NCI-H2171 (cell line): ENCODE measurements at regions not wholly inside any gene's neighbourhood (a gene's known extent, or its start where the extent isn't known, plus 50 kb on each side); places are given as distances from the start of the nearest gene placed in this dataset.
"Not testable (repeated sequence)": the region's sequence is repeated elsewhere in the genome, so short reads cannot be mapped to it uniquely, and the experiment has no call there.

Experiments used
- DNase-seq: peaks from one replicate; lab custom pipeline; 2025; lab: John Stamatoyannopoulos, UW

DNA sequence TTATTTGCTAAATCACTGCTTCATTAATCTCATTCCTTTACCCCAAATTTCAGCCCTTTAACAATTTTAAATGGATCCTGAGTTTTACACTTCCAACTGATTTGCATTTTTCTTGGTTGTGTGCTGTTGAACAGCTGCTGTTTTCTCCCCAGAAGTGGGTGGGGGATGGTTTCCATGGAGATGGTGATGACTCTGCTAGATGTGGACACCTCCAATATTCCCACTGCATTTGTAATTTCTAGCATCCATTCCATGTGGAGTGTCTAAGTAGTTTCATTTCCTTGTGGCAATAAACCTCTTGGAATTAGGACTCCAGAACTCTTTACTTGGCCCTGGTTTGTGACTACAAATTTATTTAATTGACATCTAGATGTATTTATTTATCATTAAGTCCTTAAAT, 330.4 kb downstream of the GBA3 start:
- no peak for DNase-seq

GRCh38 chr4:23022032-23022431, 329.3 kb downstream of the GBA3 start:
- no peak for DNase-seq

GRCh38 chr4:23021040-23021439, 328.3 kb downstream of the GBA3 start:
- no peak for DNase-seq

DNA sequence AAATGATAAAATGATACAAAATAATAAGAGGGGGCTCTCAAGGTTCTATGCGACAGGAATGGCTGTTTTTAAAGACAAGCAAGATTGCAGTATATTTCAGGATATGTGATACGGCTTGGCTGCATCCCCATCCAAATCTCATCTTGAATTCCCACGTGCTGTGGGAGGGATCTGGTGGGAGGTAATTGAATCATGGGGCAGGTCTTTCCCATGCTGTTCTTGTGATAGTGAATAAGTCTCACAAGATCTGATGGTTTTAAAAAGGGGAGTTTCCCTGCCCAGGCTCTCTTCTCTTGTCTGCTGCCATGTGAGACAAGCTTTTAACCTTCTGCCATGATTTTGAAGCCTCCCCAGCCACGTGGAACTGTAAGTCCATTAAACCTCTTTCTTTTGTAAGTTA, 327.7 kb downstream of the GBA3 start:
- DNase-seq: not testable (repeated sequence)

DNA sequence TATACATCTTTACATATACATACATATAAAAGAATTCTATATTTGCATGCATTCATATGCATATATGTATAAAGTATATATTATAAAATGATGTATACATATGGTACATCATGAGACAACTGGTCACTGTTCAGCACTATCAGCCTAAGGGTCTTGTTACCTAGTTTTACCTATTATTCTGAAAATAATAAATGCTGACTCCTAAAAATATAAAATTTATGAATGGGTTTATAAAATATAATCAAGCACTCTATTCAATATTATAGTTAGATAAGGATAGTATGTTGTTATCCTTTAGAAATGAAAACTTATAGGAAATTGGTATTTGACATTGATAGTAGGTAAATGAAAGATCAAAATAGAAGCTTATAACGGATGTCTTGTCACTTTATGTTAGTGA, 324.2 kb downstream of the GBA3 start:
- no peak for DNase-seq

DNA sequence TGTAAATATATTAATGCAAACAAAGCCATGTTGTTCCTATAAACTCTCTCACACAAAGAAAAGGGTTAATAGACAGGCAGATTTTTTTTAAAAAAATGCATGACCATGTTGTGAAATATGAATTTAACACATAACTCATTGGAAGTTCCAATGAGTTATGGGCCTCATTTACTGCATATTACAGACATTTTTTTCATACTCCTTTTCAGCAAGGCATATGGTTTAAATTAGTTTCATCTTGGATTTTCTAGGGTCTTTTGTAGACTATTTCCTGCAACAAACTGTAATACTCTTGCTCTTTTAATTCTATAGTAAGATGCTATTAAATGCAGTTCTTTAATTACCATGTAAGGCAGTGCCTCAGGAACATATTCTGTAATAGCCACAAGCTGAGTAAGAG, 323.1 kb downstream of the GBA3 start:
- no peak for DNase-seq

- no peak for DNase-seq
These were observed 316.4 kb downstream of the GBA3 start for GRCh38 chr4:23009093-23009492.

DNA sequence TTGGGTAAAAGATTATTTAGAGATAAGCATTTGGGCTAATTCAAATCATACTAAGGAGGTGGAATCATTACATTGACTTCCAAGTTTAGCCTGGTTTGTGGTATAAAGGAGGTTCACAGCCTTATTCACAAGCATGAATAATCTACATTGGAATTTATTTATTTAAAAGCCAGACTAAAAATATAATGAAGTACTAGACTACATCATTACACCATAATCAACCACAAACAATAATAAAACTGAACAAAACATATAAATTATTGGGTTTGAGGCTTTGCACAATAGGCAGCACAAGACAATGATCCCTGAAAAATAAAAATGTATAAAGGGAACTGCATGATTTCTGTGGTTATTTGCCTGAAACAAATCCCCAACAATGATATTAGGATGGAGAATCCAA, 314.0 kb downstream of the GBA3 start:
- DNase-seq: no peak

- DNase-seq: no peak
These were observed 313.0 kb downstream of the GBA3 start for GRCh38 chr4:23005691-23006090.

DNA sequence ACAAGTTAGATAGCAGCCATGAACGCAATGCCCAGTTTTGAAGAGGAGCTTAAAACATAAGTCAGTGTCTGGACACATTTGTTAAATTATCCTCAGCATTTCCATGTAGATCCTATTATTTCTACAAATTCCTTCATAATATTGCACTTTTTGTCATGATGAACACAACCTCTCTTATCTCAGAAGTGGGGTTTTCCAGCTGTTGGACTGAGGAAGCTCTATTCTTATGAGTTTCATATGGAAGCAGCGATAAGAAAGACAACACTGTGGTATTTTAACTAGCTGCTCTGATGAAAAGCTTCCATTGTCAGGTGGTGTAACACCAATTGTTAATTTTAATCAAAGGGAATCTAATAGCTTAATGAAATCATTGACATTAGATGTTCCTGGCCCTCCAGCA, 308.7 kb downstream of the GBA3 start:
- DNase-seq: no peak

- DNase-seq: no peak
These were observed 306.7 kb downstream of the GBA3 start for GRCh38 chr4:22999419-22999818.

DNA sequence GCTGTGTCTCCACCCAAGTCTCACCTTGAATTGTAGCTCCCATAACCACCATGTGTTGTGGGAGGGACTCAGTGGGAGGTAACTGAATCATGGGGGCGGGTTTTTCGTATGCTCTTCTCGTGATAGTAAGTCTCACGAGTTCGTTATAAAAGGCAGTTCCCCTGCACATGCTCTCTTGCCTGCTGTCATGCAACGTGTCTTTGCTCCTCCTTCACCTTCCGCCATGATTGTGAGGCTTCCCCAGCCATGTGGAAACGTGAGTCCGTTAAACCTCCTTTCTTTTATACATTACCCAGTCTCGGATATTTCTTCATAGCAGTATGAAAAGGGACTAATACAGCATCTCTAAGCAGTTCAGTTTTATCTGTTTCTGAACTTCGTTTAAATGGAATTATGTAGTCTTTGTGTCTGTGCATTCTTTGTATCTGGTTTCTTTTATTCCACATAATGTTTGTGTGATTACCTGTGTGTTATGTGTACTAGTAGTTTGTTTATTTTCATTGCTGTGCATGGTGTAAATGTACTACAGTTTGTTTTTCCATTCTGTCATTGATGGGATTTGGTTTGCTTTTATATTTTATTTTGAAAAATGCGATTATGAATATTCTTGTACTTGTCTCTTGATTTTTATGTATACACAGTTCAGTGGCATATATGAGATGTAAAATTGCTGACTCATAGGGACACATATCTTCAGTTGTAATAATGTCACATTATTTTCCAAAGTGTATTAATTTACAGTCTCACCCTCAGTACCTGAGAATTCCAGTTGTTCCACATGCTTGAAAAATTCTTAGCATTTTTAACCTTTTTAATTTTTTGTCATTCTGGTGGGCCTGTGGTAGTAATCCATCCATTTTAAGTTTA, 304.9 kb downstream of the GBA3 start:
- DNase-seq: no peak

DNA sequence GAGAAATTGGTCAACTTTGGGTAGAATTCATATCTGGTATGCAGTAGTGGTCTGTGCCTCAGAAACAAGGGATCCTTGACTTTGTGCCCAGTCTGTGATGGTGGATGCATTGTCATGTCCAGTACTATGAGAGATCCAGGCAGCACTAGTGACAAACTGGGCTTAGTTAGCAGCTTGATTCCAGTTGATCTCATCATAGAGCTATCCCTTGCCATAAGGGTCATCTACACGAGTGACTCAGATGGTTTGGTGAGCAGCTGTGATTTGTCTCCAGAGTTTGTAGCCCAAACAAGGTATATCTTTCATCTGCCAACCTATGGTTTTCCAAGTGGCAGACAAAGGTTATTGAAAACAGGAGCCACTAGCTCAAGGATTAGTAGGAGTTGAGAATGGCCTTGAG, 298.8 kb downstream of the GBA3 start:
- DNase-seq: no peak

GRCh38 chr4:22988526-22988925, 295.8 kb downstream of the GBA3 start:
- DNase-seq: no peak

DNA sequence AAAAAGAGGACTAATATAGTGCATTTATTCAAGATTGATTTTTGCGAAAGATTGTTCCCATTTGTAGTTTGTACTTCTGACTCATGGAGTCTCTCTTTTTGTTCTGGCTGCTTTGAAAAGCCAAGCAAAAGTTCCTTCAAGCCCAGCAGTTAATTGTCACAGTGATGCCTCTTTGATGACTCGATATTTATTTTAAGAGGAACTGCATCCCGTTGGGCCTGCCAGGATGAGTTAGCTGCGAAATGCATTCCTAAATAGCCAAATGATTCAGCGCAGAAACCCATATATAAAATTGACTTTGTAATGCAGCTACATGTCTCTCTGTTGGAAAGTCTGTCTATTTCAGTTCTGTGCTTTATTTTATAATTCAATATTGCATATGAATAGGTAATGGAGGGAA, 295.1 kb downstream of the GBA3 start:
- no peak for DNase-seq

GRCh38 chr4:22986881-22987280, 294.1 kb downstream of the GBA3 start:
- DNase-seq: no peak

GRCh38 chr4:22986262-22986661, 293.5 kb downstream of the GBA3 start:
- no peak for DNase-seq

DNA sequence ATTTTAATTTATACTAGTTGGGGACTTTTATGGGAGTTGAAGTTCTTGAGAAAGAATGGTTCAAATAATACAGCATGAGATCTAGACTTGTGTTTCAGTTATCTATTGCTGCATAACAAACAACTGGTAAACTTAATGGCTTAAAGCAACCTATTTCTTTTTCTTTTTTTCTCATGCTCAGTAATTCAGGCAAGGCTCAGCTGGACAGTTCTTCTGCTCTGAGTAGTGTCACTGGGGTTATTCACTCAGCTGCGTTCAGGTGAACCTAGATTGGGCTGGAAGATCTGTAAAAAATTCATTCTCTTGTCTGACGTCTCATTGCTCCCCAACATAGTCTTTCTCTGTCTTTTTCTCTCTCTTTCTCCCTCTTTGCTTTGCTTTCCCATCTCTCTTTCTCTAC, 291.7 kb downstream of the GBA3 start:
- no peak for DNase-seq

GRCh38 chr4:22978656-22979055, 285.9 kb downstream of the GBA3 start:
- no peak for DNase-seq

GRCh38 chr4:22970665-22971064, 277.9 kb downstream of the GBA3 start:
- no peak for DNase-seq

DNA sequence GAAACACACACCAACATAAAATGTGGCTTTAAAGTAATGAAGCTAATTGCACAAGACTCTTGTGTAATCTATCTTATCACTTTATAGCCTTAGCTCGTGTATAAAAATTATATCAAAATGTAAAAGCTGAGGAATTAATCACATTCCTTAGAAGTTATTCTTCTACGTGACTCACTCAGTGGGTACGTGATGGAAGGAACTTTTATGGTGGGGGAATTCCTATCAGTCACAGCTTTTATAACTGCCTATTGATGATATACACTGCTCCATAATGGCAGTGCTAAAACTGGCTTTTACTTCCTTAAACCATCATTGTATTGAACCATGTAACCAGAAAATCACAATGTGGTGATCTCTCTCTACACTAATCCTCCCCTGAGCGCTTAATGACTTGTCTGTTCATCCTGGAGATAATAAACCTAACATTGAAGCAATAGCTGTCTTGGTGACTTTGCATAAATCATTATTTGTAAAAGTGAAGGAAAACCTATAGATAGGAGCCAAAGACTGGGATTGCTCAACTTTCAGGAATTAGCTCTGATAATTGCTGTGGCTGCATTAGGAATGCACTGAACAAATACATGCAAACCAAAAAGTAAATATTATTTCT, 276.7 kb downstream of the GBA3 start:
- no peak for DNase-seq

- DNase-seq: no peak
These were observed 269.6 kb downstream of the GBA3 start for GRCh38 chr4:22962295-22962694.

GRCh38 chr4:22959483-22959882, 266.7 kb downstream of the GBA3 start:
- no peak for DNase-seq

DNA sequence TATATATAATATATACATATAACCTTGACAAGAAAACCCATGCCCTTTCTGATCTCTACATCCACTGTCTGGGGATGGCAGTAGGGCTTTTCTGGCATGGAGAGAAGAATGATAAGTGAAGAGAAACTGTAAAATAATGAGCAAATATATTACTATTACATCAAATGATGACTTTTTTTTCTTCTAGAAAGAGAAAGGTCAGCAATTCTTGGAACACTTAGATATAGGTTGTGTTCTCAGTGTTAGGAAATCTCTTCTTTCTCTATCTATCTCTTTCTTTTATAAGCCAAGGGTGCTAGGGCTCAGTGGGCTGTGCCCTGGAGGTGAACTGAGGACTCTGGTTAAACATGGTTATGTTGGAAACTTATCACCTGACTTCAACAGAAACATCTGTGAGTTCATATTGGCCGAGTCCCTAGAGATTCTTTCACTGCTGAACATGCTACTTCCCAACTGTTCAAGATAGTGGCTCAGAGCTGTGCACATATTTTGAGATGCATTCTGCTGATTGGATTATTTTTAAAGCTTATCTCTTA, 265.1 kb downstream of the GBA3 start:
- DNase-seq: peak; percentile 1
